Urinary bladder (tissue), 3 donors: ENCODE measurements at regions not wholly inside any gene's neighbourhood (a gene's known extent, or its start where the extent isn't known, plus 50 kb on each side); places are given as distances from the start of the nearest gene placed in this dataset.

ENCODE experiments used
- DNase-seq: peaks from one replicate; pipeline ENCODE4 v3.0.0-alpha.2; 2015; ENCODE audit errors: extremely low spot score
- H3K27ac ChIP-seq: one replicate; pipeline ENCODE4 v1.5.1; 2013; ENCODE audit warnings: low read depth, mild to moderate bottlenecking, moderate library complexity
- H3K36me3 ChIP-seq: one replicate; pipeline ENCODE4 v1.6.1; 2013; ENCODE audit warnings: mild to moderate bottlenecking, moderate library complexity; ENCODE audit not compliant: insufficient read depth
- H3K4me1 ChIP-seq: one replicate; pipeline ENCODE4 v1.6.1; 2013; ENCODE audit warnings: mild to moderate bottlenecking, moderate library complexity; ENCODE audit not compliant: insufficient read depth
- H3K4me3 ChIP-seq: one replicate; pipeline ENCODE4 v1.5.1; 2013; ENCODE audit warnings: low read depth, low read length
- WGBS: extraction: QIAGEN DNeasy Blood & Tissue Kit; methylation state at CpG from one replicate; pipeline ENCODE4 v1.1.7; 2013; 5-methylcytosine and 5-hydroxymethylcytosine counted together
- donor health status: healthy with polysubstance abuse.
- donor health status: healthy.

DNA sequence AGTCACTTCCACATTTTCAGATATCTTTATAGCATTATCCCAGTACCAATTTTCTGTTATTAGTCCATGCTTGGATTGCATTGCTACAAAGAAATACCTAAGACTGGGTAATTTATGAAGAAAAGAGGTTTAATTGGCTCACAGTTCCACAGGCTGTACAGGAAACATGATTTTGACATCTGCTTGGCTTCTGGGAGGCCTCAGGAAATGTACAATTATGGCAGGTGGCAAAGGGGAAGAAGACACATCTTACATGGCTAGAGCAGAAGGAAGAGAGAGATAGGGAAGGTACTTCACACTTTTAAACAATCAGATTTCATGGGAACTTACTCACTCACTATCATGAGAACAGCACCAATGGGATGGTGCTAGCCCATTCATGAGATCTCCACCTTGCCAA is 172.3 kb upstream of the GPR149 start:
- Histone ChIP-seq H3K4me1 (no peaks in the 10 kb centered on the region), H3K27ac (no peak overlapping the region), H3K4me3 (no peak overlapping the region), H3K36me3 (no peaks in the 10 kb centered on the region)
- no peak for DNase-seq

- Histone ChIP-seq H3K27ac (no peak overlapping the region), H3K4me3 (no peak overlapping the region), H3K4me1 (no peaks in the 10 kb centered on the region), H3K36me3 (no peaks in the 10 kb centered on the region)
- DNase-seq: no peak
- 64% methylated on average over 3 of the region's 3 CpGs for WGBS
Measured at GRCh38 chr3:154598166-154598565, 168.2 kb upstream of the GPR149 start.

- 71% methylated on average over 3 of the region's 3 CpGs for whole genome bisulfite sequencing
- Histone ChIP-seq H3K4me1 (no peaks in the 10 kb centered on the region), H3K4me3 (no peak overlapping the region), H3K27ac (no peak overlapping the region), H3K36me3 (no peaks in the 10 kb centered on the region)
- DNase-seq: no peak
Measured at GRCh38 chr3:154590675-154591384, 160.8 kb upstream of the GPR149 start.

DNA sequence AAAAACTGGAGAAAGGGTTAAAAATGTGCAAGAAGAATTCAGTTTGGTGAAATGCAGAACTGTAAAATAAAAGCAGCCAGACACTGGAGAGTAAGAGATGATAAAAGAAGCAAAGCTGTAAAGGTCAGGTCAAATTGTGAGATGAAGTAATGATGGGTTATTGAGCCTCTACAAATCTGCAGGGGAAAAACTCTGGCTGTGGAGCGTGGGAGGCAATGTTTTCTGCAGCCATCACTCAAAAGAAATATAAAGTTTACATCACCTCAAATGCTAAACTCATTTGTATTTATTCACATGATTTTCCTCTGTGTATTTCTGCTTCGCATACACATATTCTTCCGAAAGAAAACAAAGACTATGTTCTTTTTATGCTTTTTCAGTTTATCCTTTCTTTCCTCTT is 158.8 kb upstream of the GPR149 start:
- 69% methylated on average over 3 of the region's 3 CpGs for WGBS
- Histone ChIP-seq H3K4me1 (no peaks in the 10 kb centered on the region), H3K27ac (no peak overlapping the region), H3K4me3 (no peak overlapping the region), H3K36me3 (no peaks in the 10 kb centered on the region)
- DNase-seq: no peak

- no peak overlapping the region for H3K27ac ChIP-seq
- DNase-seq: no peak
- no peaks in the 10 kb centered on the region for H3K4me1 ChIP-seq
- no peak overlapping the region for H3K4me3 ChIP-seq
- H3K36me3 ChIP-seq: no peaks in the 10 kb centered on the region
Measured at GRCh38 chr3:154584974-154585373, 155.0 kb upstream of the GPR149 start.

DNA sequence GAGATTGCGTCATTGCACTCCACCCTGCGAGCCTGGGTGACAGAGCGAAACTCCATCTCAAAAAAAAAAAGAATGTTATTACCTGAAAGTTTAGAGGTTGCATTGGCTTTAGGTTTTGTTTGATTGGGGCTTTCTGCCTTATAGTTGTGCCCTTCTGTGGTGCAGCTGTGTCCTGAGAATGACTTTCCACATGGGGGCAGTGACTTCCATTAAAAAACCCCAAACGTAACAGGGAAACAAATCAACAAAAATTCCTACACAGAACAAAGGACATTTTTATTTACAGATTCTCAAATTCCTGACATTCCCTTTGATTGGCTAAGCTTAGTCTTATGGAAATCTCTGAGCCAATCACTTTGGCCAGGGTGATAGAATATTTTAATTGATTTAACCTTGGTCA is 154.1 kb upstream of the GPR149 start:
- no peak overlapping the region for H3K4me3 ChIP-seq
- H3K36me3 ChIP-seq: no peaks in the 10 kb centered on the region
- no peaks in the 10 kb centered on the region for H3K4me1 ChIP-seq
- H3K27ac ChIP-seq: no peak overlapping the region
- 81% methylated on average over 4 of the region's 4 CpGs for WGBS
- no peak for DNase-seq

- no peak for DNase-seq
Measured at GRCh38 chr3:154583086-154583634, 153.2 kb upstream of the GPR149 start.

DNA sequence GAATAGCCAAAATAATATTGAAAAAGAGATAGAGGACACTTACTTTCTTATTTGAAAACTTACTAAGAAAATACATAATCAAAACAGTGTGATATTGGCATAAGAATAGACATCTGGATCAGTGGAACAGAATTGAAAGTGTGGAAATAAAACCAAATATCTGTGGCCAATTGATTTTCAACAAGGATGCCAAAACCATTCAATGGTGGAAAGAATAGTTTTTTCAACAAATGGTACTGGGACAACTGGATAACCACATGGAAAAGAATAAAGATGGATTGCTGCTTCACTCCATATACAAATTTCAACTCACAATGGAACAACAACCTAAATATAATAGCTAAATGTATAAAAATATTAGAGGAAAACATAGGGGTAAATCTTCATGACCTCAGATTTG is 152.5 kb upstream of the GPR149 start:
- DNase-seq: no peak
- H3K4me3 ChIP-seq: no peak overlapping the region
- H3K27ac ChIP-seq: no peak overlapping the region
- H3K36me3 ChIP-seq: no peaks in the 10 kb centered on the region
- no peaks in the 10 kb centered on the region for H3K4me1 ChIP-seq

More at GRCh38 chr3:154583086-154583634, 153.2 kb upstream of the GPR149 start:
- Histone ChIP-seq H3K36me3 (no peaks in the 10 kb centered on the region), H3K4me3 (no peak overlapping the region), H3K4me1 (no peaks in the 10 kb centered on the region), H3K27ac (no peak overlapping the region)
- WGBS: 64% methylated on average over 4 of the region's 4 CpGs

- Histone ChIP-seq H3K4me1 (no peaks in the 10 kb centered on the region), H3K27ac (no peak overlapping the region), H3K4me3 (no peak overlapping the region), H3K36me3 (no peaks in the 10 kb centered on the region)
- no peak for DNase-seq
- WGBS: 59% methylated on average over 4 of the region's 4 CpGs
Measured at GRCh38 chr3:154571553-154572226, 141.7 kb upstream of the GPR149 start.

- no peak overlapping the region for H3K27ac ChIP-seq
- no peak for DNase-seq
- 79% methylated on average over 3 of the region's 3 CpGs for WGBS
- H3K4me3 ChIP-seq: no peak overlapping the region
- no peaks in the 10 kb centered on the region for H3K4me1 ChIP-seq
- no peaks in the 10 kb centered on the region for H3K36me3 ChIP-seq
Measured at GRCh38 chr3:154568064-154568463, 138.1 kb upstream of the GPR149 start.

DNA sequence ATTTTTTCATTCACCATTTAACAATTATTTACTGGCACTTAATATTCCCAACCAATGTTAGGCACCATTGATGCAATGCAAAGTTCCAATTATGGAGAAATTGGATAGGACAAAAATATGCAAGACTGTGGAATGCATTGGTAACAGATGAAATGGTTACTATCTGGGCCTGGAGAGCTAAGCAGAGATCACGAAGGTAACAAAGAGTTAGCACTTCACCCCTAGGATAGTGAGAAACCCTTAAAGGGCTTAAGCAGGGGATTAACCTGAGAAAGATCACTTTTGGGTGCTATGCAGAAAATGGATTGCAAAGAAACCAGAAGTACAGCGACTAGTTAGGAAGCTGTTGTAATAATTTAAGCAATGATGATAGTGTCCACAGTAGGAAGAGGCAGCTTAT is 129.6 kb upstream of the GPR149 start:
- Histone ChIP-seq H3K4me3 (no peak overlapping the region), H3K4me1 (no peaks in the 10 kb centered on the region), H3K36me3 (no peaks in the 10 kb centered on the region), H3K27ac (no peak overlapping the region)
- 78% methylated on average over 2 of the region's 2 CpGs for WGBS
- DNase-seq: no peak

- WGBS: 16% methylated on average over 1 of the region's 1 CpG
- no peak overlapping the region for H3K27ac ChIP-seq
- no peaks in the 10 kb centered on the region for H3K36me3 ChIP-seq
- DNase-seq: no peak
- no peaks in the 10 kb centered on the region for H3K4me1 ChIP-seq
- H3K4me3 ChIP-seq: no peak overlapping the region
Measured at GRCh38 chr3:154552338-154552737, 122.3 kb upstream of the GPR149 start.

DNA sequence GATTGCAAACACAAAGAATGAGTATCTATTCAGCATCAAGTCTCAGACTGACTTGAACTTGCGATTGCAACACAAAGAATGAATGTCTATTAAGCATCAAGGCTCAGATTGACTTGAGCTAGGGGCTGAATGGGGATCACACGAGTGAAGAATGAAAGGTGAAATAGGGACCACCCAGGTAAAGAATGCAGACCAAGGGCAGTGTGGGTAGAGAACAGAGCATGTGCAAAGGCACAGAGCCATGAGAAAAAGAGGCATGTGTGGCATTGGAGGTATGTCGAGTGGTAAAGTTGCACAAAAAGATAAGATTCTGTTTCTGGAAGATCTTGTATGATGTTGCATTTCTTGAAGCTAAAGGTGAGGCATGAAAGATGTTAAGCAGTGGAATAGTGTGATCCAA is 119.4 kb upstream of the GPR149 start:
- Histone ChIP-seq H3K27ac (no peak overlapping the region), H3K36me3 (no peaks in the 10 kb centered on the region), H3K4me3 (no peak overlapping the region), H3K4me1 (no peaks in the 10 kb centered on the region)
- DNase-seq: no peak
- 67% methylated on average over 3 of the region's 3 CpGs for WGBS

DNA sequence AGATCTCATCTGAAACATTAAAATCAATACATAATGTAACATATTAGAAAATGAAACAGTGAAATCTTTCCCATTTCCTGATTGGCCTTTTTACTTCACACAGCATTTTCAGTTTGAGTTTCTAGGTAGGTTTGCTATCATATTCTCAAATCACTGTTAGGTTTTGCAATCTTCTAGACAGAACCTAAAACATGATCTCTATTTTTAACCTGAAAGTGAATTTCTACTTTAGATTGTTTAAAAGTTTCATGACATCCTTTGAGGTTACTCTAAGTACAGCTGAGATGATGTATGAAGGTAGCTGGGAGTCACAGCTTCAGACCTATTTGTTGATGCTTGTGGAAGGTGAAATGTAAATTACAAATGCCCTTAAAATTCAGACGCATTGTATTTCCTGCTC is 118.4 kb upstream of the GPR149 start:
- Histone ChIP-seq H3K4me1 (no peaks in the 10 kb centered on the region), H3K4me3 (no peak overlapping the region), H3K36me3 (no peaks in the 10 kb centered on the region), H3K27ac (no peak overlapping the region)
- 67% methylated on average over 1 of the region's 1 CpG for WGBS
- DNase-seq: no peak
